GM21786 (cell line): ENCODE measurements at regions not wholly inside any gene's neighbourhood (a gene's known extent, or its start where the extent isn't known, plus 50 kb on each side); places are given as distances from the start of the nearest gene placed in this dataset.
"Not testable (repeated sequence)": the region's sequence is repeated elsewhere in the genome, so short reads cannot be mapped to it uniquely, and the experiment has no call there.

ENCODE experiments used
- ATAC-seq: cut with Tn5 transposase; IDR thresholded peaks from one replicate; pipeline ENCODE4 v1.9.1; 2021; ENCODE audit not compliant: unreplicated experiment

DNA sequence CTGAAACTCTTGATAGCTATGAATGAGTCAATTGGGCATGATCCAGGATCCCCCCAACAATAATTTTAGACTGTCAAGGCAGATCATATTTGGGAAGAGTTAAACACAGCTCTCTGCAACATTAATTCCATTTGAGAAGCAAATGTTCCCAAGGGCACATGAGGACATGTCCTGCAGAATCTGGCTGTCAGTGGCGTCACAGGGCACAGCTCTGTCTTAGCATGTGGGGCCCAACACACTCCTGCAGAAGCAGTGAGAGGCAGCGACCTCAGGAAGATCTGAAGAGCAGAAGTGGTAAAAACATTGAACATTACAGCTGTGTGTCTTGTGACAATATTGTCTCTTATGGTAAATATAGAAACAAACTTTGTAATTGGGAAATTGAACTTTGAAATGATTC is 197.1 kb upstream of the PBX1 start:
- no peak for ATAC-seq

DNA sequence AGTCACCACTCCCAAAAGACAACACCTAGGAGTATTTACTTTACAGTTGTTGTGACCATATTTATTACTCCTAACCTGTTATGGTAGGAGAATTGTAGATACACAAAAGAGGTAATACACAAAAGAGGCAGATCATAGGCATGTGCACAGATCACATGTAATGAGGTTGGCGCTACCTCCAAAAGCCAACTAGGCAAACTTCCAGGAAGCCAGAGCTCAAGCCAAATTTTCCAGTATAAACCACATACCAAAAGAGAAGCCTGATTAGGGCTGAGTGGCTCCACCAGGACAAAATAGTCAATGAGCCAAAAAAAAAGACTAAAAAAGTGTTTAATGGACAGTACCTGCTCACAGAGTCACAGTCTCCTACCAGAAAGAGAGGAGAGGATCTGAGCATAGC is 195.0 kb upstream of the PBX1 start:
- no peak for ATAC-seq

DNA sequence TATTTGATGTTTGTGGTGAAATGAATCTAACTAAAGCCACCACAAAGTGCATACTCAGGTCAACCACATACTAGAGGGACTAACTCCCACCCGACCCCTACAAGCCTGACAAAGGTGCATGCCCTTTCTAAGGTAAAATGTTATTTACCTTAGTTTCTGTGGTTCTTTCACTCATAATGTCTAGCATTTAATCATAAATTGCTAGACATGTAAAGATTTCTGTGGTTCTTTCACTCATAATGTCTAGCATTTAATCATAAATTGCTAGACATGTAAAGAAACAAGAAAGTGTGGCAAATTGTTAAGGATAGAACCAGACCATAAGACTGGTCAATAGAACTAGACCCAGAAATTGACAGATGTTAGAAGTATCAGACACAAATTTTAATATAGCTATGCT is 193.0 kb upstream of the PBX1 start:
- no peak for ATAC-seq

DNA sequence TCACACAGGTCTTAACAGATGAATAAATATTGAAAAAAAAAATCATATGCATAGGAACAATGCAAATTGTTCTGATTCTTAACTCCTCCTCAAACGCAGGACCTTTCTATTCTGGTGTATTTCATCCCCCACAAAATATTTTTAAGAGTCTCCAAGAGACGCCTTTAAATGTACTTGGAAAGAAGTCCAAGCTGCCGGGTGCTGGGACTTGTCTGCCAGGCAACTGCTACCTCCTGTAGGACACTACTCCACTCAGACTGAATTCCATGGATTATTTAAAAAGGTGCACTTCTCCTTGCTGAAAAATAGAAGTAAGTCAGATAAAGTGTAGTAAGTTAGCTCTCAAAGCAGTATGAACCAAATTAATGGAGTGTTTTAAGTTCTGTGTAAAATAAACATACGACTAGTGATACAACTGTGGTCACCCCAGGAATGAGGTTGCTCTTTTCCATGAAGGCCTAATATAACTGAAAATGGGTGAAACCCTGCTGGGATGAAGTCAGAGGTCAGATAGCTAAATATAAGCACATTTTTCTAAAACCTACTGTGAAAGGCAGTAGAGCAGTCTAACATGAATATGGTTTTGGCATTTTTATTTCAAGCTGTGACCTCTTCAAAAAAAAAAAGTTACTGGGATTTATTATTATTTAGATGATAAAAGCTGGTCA is 189.2 kb upstream of the PBX1 start:
- no peak for ATAC-seq

DNA sequence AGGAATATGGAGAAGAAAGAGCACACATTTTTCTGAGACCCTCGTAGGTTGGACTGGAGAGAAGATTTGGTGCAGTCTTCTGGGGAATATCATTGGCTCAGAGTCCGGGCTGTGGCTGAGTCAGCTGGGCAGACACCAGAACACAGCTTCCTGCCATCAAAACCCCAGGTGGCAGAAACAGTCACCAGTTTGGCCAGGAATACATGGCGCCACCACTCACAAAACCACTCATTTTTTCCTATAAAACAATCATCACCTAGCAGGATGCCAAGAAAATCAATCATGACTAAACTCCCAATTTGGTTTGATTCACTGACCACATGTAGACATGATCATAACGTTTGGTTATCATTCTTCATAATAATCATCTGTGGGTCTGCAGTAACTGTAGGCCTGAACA is 178.1 kb upstream of the PBX1 start:
- no peak for ATAC-seq

DNA sequence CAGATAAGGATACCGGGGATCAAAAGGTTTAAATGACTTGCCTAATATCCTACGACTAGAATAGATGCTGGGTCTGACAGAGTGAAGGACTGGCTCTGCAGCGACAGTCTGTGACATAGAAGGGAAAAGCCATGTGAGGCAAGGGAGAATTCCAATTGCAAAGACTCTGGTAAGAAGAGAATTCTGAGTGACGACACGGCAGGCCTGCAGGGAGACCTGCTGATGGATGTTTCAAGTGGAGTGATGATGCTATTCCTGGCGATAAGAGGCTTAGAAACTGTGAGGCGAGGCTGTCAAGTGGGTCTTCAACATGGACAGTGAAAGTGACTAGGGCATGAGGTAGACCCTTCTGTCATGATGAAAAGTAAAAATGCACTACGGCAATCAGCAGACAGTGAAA is 176.6 kb upstream of the PBX1 start:
- ATAC-seq = no peak

DNA sequence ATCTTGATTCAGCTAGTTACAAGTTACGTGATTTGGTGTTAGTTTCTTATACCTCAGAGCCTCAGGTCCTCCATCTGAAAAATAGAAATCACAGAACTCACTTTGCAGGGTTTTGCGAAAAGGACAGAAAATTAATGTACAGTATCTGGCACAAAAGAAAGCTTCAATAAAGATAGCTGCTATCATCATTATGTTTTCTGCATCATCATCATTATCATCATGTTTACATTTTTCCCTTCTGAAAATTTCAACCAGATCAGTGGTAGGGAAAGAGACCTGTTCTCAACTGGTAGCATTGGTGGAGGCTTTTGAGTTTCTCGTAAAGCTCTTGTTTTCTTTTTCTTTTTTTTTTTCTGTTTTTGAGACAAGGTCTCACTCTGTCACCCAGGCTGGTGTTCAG is 174.7 kb upstream of the PBX1 start:
- ATAC-seq = no peak

DNA sequence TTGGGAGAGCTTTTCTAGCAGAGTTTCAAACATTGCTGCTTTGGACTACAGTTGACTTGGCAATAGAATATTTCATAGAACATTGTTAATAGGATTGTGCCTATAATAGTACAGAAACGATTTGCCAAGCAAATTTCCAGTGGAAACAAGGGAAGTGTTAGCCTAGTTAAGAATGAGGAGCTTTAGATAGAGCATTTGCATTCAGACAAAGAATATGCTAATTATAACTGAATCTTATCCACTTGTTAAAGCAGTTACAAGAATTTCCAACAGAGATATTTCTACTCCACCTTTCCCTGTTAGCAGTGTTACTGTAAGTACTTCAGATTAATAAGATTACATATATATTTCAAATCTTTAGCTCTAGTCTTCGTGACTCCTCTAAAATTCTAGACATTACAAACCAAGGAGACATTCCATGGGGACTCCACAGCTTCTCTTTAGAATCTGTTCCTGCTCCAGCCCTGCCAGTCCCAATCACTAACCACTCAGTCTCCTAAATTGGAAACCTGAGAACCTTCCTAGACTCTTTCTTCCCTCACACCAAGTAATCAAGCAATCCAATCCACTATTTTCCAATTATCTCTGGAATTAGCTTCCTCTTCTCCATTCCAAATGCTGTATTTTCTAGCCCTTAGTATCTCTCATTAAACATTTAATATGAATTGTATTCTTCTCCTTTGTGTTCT is 141.8 kb upstream of the PBX1 start:
- no peak for ATAC-seq

DNA sequence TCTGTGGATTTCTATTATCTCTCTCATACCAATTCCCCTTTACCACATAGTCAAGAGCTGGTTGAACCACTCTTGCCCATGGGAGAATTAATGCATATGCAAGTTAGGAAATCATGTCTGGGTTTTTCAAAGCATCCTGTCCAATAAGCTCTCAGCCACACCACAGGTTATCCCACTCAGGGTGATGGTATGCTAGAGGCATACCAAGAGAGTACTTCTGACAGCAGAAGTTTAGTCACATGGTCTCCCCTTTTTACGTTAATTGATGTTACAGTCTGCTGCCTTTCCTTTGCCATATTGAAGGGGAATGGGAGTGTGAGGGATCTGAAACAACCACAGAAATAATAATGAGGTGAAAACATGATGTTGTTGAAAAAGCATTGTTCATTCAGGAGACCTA is 135.8 kb upstream of the PBX1 start:
- ATAC-seq = no peak

DNA sequence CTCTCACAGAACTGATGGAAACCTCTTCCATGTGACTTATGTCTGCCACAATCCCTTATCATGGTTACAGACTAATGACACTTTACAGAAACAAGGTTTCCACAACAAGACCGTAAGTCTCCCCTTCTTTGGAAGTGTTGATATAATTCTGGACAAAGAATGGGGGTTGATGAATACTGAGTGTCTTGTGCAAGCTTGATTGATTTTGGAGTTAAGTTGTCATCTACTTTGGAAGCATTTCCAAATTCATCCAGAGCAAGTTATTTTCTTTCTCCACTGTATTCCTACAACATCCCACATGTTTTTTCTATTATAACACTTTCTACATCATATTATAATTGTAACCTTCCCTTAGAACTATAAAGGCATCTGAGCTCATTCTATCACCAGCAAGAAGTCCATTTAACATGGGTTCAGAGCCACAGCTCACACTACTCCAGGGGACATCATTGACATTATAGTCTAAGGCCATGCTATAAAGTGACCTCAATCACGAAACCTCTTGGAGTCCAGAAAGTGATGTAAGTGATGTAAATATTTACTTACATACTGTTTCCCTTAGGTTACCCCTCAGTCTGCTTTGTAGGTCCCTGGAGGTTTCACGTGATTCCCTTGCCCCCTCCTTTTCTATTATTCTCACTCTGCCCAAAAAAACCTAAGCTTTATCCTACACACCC is 125.7 kb upstream of the PBX1 start:
- no peak for ATAC-seq

DNA sequence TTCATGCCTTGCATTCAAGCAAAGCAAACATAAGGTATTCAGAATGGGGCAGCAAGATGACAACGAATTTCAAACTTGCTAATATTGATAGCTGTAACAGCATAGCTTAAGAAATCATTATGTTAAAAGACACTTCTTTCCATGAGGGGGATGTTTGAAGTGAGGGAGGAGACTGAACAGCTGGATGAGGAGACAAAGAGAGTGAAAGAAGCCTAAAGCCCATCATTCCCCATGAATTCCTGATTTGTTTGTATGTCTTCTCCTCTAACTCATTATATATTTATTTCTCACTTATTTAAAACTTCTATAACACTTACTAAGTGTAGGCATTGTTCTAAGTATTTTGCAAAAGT is 125.2 kb upstream of the PBX1 start:
- no peak for ATAC-seq

DNA sequence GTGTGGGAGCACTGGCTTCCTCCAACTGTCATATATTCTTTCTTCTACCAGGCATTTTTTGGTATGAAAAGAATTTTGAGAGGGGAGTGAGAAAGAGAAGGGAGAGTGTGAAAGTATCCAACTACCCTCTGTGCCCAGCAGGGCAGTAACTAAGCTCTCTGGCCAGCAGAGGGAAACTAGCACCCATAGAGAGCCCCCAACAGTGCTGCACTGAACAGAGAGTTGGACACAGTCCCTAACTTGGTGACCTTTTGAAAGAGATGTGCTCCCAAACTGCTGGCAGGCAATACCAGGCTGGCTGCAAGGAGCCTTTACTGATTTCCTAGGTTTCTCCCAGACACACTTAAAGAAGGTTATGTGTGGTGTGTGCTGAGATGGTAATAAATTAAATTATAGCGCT is 118.8 kb upstream of the PBX1 start:
- no peak for ATAC-seq

DNA sequence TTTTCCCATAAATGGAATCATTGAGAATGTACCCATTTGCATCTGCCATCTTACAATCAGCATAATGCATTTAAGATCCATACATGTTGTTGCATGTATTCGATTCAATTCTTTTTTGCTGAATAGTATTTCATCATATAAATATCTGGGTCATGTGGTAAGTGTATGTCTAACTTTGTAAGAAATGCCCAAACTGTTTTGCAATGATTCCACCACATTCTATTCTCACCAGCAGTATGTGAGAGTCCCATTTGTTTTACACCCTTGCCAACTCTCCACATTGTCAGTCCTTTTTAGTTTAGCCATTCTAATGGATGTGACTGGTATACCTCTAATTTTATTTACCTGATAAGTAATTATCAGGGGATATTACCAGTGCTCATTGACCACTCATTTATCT is 115.8 kb upstream of the PBX1 start:
- no peak for ATAC-seq

DNA sequence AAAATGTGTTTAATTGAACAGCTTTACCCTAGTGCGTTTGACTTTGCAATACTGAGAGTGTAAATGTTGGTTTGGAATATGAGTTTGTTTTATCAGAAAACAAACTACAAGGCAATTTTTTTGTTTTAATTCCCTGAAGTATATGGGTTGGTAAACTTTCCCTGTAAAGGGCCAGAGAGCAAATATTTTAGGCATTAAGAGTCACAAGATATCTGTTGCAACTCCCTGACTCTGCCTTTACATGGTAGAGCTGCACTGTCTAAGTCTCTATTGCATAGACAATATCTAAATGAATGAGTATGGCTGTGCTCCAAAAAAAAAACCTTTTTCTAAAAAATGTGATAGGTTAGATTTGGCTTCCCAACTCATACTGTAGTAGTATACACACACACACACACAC is 115.1 kb upstream of the PBX1 start:
- no peak for ATAC-seq

DNA sequence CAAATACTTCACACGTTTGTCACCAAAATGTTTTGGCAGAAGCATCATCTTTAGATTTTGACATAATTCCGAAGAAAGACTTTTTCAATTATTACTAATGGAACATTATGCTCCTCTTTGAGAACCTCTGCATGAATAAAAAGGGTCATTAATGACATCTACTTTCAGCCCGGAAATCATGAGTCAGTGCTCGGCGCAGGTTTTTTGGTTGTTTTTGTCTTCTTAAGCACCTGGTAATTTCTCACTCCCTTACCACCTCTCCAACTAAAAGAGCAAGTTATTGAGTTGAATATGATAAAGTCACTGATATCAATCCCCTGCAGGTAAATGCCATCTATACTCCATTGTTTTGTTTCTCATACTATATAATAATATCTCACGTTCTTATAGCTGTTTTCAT is 113.0 kb upstream of the PBX1 start:
- ATAC-seq = no peak

DNA sequence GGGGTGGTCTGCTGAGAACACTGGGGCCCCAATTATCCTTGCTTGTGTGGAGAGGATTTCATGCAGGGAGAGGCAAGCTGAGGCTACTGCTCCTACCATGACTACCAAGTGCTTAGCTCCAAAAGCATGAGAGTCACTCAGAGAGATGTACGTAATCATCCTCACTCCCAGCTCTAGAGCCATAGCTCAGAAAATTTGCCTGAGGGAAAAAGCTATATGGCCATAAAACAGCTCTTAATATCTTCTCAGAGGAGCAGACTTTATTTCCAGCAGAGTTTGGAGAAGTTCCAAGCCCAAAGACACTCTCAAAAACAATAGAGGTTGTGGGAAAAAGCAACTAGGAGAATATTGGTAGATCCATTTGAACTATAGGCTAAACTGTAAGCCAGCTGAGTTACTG is 106.4 kb upstream of the PBX1 start:
- ATAC-seq = no peak

DNA sequence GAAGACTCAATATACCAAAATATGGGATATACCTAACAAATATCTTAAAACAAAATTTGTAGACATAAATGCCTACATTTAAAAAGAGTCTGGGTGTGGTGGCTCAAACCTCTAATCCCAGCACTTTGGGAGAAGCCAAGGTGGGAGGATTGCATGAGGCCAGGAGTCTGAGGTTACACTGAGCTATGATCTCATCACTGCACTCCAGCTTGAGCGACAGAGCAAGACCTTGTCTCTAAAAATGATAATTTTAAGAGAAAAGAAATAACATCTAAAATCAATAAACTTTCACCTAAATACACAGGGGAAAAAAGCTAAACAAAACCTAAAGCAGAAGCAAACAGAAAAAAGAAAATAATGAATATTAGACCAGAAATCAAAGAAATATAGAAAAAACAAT is 102.7 kb upstream of the PBX1 start:
- no peak for ATAC-seq

DNA sequence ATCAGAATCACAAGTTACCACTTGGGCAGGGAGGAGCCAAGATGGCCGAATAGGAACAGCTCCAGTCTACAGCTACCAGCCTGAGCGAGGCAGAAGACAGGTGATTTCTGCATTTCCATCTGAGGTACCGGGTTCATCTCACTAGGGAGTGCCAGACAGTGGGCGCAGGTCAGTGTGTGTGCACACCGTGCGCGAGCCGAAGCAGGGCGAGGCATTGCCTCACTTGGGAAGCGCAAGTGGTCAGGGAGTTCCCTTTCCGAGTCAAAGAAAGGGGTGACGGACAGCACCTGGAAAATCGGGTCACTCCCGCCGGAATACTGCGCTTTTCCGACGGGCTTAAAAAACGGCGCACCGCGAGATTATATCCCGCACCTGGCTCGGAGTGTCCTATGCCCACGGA is 99.8 kb upstream of the PBX1 start:
- ATAC-seq = not testable (repeated sequence)

DNA sequence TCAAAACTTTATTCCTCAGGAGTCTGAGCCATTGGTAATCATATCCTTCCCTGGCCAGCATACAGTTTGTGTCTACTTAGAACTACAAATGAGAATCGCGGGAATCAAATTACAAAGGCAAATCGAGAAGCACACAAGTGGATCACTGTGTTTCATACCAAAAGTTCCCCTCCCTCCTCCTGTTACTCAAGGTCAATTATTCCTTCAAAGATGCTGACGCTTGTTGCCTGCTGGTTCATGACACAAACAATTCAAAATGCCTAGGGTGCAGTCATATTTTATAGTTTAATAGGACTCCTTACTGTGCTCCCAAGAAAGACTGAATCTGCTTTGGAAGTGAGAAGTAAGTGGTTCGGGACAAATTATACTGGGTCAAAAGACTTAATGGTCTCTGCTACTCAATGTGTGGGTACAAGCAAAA is 93.0 kb upstream of the PBX1 start:
- no peak for ATAC-seq

DNA sequence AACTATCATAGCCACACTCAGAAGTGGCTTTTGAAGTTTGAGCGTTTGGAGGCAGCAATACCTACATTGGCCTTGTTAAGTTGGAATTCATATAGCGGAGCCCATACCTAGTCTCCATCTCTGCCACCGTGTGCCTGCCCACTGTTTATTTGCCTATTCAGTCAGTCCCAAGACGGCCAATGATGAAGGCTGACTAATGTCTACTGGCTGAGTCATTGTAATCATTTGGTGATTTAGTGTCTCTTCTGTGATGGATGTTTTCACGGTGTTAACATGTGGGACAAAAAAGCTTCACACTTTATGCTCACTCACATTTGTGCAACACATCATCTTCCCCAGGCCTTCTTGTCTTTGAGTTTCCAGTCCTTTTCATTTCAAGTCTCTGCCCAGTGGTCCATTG is 92.6 kb upstream of the PBX1 start:
- no peak for ATAC-seq

DNA sequence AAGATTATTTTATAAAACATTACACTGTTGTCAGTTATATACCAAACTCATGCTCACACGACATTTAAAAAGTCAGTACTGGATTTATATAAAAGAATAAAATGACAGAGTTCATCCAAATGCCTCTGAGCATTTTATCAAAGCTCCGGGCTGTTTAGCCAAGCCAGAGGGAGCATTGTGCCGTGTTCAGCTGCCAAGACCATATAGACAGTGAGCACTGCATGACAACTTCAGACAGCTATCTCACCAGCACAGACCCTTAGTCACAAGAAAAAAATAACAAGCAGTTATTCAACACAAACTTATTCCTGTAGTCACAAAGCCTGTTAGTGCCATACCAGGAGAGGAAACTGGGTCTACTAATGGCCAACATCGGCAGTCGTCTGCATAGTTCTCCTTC is 88.0 kb upstream of the PBX1 start:
- ATAC-seq = no peak

DNA sequence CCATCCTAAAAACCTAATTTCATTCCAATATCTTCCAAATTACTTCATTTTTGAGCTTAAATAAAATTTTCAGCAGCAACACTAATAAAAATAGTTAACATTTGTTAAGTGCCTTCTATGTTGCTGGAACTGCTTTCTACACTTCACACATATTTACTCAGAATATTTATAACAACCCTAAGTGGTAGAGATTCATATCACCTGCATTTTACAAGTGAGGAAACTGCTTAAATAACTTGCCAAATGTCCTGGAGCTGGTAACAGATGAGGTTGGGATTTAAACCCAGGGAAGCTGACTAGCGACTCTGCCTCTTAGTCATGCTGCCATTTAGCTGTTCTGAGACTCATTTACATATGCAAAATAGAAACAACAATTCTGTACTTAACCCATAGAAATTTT is 86.1 kb upstream of the PBX1 start:
- ATAC-seq = no peak

DNA sequence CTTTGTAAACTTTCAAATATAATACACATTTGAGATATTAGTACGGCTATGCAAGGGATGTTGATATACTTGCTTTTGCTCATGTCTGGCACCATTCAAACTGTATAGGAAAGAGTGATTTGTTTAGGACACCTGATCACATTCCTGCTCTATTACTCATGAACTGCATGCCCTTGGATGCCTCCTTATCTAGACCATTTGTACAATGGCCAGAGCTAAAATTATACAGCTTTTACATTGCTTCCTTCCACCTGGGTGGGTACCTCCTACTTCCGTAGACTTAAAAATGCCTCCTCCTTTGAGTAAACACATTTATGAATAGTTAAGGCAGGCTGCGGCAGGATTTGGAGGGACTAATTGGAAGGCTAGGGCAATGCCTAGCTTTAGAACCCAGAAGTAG is 85.4 kb upstream of the PBX1 start:
- ATAC-seq = no peak
